GM21526 (cell line): ENCODE measurements at regions not wholly inside any gene's neighbourhood (a gene's known extent, or its start where the extent isn't known, plus 50 kb on each side); places are given as distances from the start of the nearest gene placed in this dataset.
"Not testable (repeated sequence)": the region's sequence is repeated elsewhere in the genome, so short reads cannot be mapped to it uniquely, and the experiment has no call there.

Experiments
- ATAC-seq: cut with Tn5 transposase; IDR thresholded peaks from one replicate; pipeline ENCODE4 v1.9.1; 2021; ENCODE audit warnings: moderate library complexity; ENCODE audit not compliant: unreplicated experiment, low FRiP score

- ATAC-seq = not testable (repeated sequence)
Measured at GRCh38 chr2:234168605-234169570, 118.4 kb downstream of the SPP2 start.

GRCh38 chr2:234166531-234166930 is 116.0 kb downstream of the SPP2 start:
- no peak for ATAC-seq

GRCh38 chr2:234165421-234165820 is 114.9 kb downstream of the SPP2 start:
- no peak for ATAC-seq

GRCh38 chr2:234164493-234165413 is 114.3 kb downstream of the SPP2 start:
- peak; percentile 53 for ATAC-seq

GRCh38 chr2:234163510-234164045 is 113.1 kb downstream of the SPP2 start:
- no peak for ATAC-seq

GRCh38 chr2:234162861-234163260 is 112.4 kb downstream of the SPP2 start:
- ATAC-seq = no peak

GRCh38 chr2:234161932-234162331 is 111.4 kb downstream of the SPP2 start:
- ATAC-seq = no peak

GRCh38 chr2:234158812-234159211 is 108.3 kb downstream of the SPP2 start:
- no peak for ATAC-seq

- ATAC-seq = no peak
Measured at GRCh38 chr2:234157817-234158588, 107.5 kb downstream of the SPP2 start.

GRCh38 chr2:234156326-234156725 is 105.8 kb downstream of the SPP2 start:
- no peak for ATAC-seq

GRCh38 chr2:234152835-234153234 is 102.3 kb downstream of the SPP2 start:
- ATAC-seq = not testable (repeated sequence)

GRCh38 chr2:234147335-234147861 is 96.9 kb downstream of the SPP2 start:
- ATAC-seq = no peak

- no peak for ATAC-seq
Measured at GRCh38 chr2:234146087-234146826, 95.8 kb downstream of the SPP2 start.

GRCh38 chr2:234145511-234145910 is 95.0 kb downstream of the SPP2 start:
- no peak for ATAC-seq

GRCh38 chr2:234145057-234145456 is 94.6 kb downstream of the SPP2 start:
- no peak for ATAC-seq

GRCh38 chr2:234143896-234144295 is 93.4 kb downstream of the SPP2 start:
- ATAC-seq = no peak

- ATAC-seq = no peak
Measured at GRCh38 chr2:234142530-234142929, 92.0 kb downstream of the SPP2 start.

GRCh38 chr2:234139755-234140154 is 89.3 kb downstream of the SPP2 start:
- no peak for ATAC-seq

- no peak for ATAC-seq
Measured at GRCh38 chr2:234138836-234139235, 88.3 kb downstream of the SPP2 start.
